HEK293T (cell line): ENCODE measurements at regions not wholly inside any gene's neighbourhood (a gene's known extent, or its start where the extent isn't known, plus 50 kb on each side); places are given as distances from the start of the nearest gene placed in this dataset.

Experiments
- ARNT ChIP-seq: fragments of 450-650 bp; IDR thresholded peaks from 2 replicates; pipeline ENCODE4 v1.6.1; 2017; ENCODE audit warnings: mild to moderate bottlenecking
- BHLHE40 ChIP-seq: fragments of 450-650 bp; IDR thresholded peaks from 2 replicates; pipeline ENCODE4 v1.6.1; 2016; ENCODE audit warnings: mild to moderate bottlenecking, moderate library complexity, borderline replicate concordance
- CTBP1 ChIP-seq: fragments of 450-650 bp; IDR thresholded peaks from 2 replicates; pipeline ENCODE4 v1.6.1; 2016; ENCODE audit warnings: borderline replicate concordance
- FOXA1 ChIP-seq: fragments of 450-650 bp; IDR thresholded peaks from 2 replicates; pipeline ENCODE4 v1.6.1; 2016; ENCODE audit warnings: mild to moderate bottlenecking
- FOXM1 ChIP-seq: fragments of 450-650 bp; IDR thresholded peaks from 2 replicates; pipeline ENCODE4 v1.6.1; 2017; ENCODE audit warnings: mild to moderate bottlenecking, borderline replicate concordance
- SP1 ChIP-seq: fragments of 450-650 bp; IDR thresholded peaks from 2 replicates; pipeline ENCODE4 v1.6.1; 2017

DNA sequence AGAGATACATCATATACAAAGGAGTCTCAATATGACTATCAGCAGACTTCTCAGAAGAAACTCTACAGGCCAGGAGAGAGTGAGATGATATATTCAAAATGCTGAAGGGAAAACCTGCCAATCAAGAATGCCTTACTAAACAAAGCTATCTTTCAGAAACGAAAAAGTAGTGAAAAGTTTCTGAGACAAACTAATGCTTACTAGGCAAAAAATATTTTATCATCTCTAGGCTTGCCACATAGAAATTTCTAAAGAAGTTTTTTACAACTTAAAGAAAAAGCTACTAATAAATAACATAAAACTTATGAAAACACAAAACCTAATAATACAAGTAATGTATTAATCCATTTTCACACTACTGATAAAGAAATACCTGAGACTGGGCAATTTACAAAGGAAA, 59.9 kb upstream of the SPEF2 start:
- TF ChIP-seq ARNT = no peak
- no peak for TF ChIP-seq SP1
- no peak for TF ChIP-seq FOXM1
- no peak for TF ChIP-seq BHLHE40
- no peak for TF ChIP-seq CTBP1
- no peak for TF ChIP-seq FOXA1
